ENCODE measurements at regions not wholly inside any gene's neighbourhood (a gene's known extent, or its start where the extent isn't known, plus 50 kb on each side); places are given as distances from the start of the nearest gene placed in this dataset.

- no peak overlapping the region for H3K4me3 ChIP-seq (ENCODE audit: low read depth, low read length)
- no peak for DNase-seq (ENCODE audit: low read depth)
- peak; percentile 45 for TF ChIP-seq CTCF (conservative IDR thresholded peaks at IDR 0.05; ENCODE audit: low read depth, low read length)
Measured at GRCh38 chr20:39880890-39881289, 808.1 kb downstream of the MAFB start.

- TF ChIP-seq CTCF (conservative IDR thresholded peaks at IDR 0.05; ENCODE audit: low read depth, low read length) = no peak
- no peak overlapping the region for H3K4me3 ChIP-seq (ENCODE audit: low read depth, low read length)
- no peak for DNase-seq (ENCODE audit: low read depth)
Measured at GRCh38 chr20:39879296-39879695, 809.7 kb downstream of the MAFB start.

GRCh38 chr20:39878809-39879208 lies 810.2 kb downstream of the MAFB start:
- TF ChIP-seq CTCF (conservative IDR thresholded peaks at IDR 0.05; ENCODE audit: low read depth, low read length) = no peak
- DNase-seq (ENCODE audit: low read depth) = no peak
- H3K4me3 ChIP-seq (ENCODE audit: low read depth, low read length) = no peak overlapping the region

- no peak for DNase-seq (ENCODE audit: low read depth)
- H3K4me3 ChIP-seq (ENCODE audit: low read depth, low read length) = no peak overlapping the region
- no peak for TF ChIP-seq CTCF (conservative IDR thresholded peaks at IDR 0.05; ENCODE audit: low read depth, low read length)
Measured at GRCh38 chr20:39878320-39878719, 810.7 kb downstream of the MAFB start.

- no peak overlapping the region for H3K4me3 ChIP-seq (ENCODE audit: low read depth, low read length)
- TF ChIP-seq CTCF (conservative IDR thresholded peaks at IDR 0.05; ENCODE audit: low read depth, low read length) = no peak
- no peak for DNase-seq (ENCODE audit: low read depth)
Measured at GRCh38 chr20:39877788-39878187, 811.2 kb downstream of the MAFB start.

GRCh38 chr20:39876976-39877635 lies 811.9 kb downstream of the MAFB start:
- no peak overlapping the region for H3K4me3 ChIP-seq (ENCODE audit: low read depth, low read length)
- TF ChIP-seq CTCF (conservative IDR thresholded peaks at IDR 0.05; ENCODE audit: low read depth, low read length) = no peak
- no peak for DNase-seq (ENCODE audit: low read depth)

- TF ChIP-seq CTCF (conservative IDR thresholded peaks at IDR 0.05; ENCODE audit: low read depth, low read length) = no peak
- no peak for DNase-seq (ENCODE audit: low read depth)
- no peak overlapping the region for H3K4me3 ChIP-seq (ENCODE audit: low read depth, low read length)
Measured at GRCh38 chr20:39875492-39876110, 813.4 kb downstream of the MAFB start.

Data from epithelial cell of proximal tubule (primary cell).